Endothelial cell of umbilical vein (primary cell): ENCODE measurements at regions not wholly inside any gene's neighbourhood (a gene's known extent, or its start where the extent isn't known, plus 50 kb on each side); places are given as distances from the start of the nearest gene placed in this dataset.

Source experiments
- BruUV-seq: library from RNA; stranded (reverse); fragments of 400-500 nt; replicated peaks from 2 replicates; lab custom pipeline; 2021; lab: Mats Ljungman, UMichigan
- CTCF ChIA-PET: fragments of 300-600, 350-600 bp; sonication (Branson Sonifier 250); formaldehyde crosslinking; loops from one replicate; lab custom pipeline; 2021; ENCODE audit warnings: antibody characterized with exemption, inconsistent platforms; lab: Charles Lee
- POLR2A ChIA-PET: fragments of 300-600, 350-600 bp; sonication (Branson Sonifier 250); formaldehyde crosslinking; loops from one replicate; lab custom pipeline; 2021; ENCODE audit warnings: antibody characterized with exemption, inconsistent platforms; lab: Charles Lee
- DNase-seq: peaks from one replicate; pipeline ENCODE4 v3.0.0-alpha.2; 2011; ENCODE audit warnings: low read depth, low spot score
- FAIRE-seq: peaks from 2 replicates; lab custom pipeline; 2011; peaks lifted over from hg19 to GRCh38; lab: Jason Lieb, UNC
- H2AFZ ChIP-seq: 2 replicates; pipeline ENCODE4 v1.6.0; 2012; ENCODE audit warnings: low read depth, low read length, control low read depth, inconsistent platforms
- H3K27ac ChIP-seq: 2 replicates; pipeline ENCODE4 v1.5.1; 2011; ENCODE audit warnings: low read depth, mild to moderate bottlenecking, control low read depth, low read length, moderate library complexity; ENCODE audit not compliant: insufficient read depth
- H3K27me3 ChIP-seq, 2 experiments: 2 replicates each; pipeline versions ENCODE4 v1.6.0 to v1.6.1; 2011; ENCODE audit warnings: low read length in 2 of 2, mixed read lengths in 1 of 2; ENCODE audit not compliant: control insufficient read depth in 2 of 2, insufficient read depth in 2 of 2
- H3K36me3 ChIP-seq, 2 experiments: 2 replicates in 1 of 2; 3 replicates in 1 of 2; pipeline ENCODE4 v1.5.1; 2011; ENCODE audit warnings: low read length in 2 of 2, mild to moderate bottlenecking in 1 of 2, moderate library complexity in 1 of 2; ENCODE audit not compliant: control insufficient read depth in 2 of 2, insufficient read depth in 2 of 2; ENCODE audit errors: extremely low read depth in 1 of 2
- H3K4me1 ChIP-seq: 3 replicates; pipeline ENCODE4 v1.5.1; 2011; ENCODE audit warnings: mild to moderate bottlenecking, low read length; ENCODE audit not compliant: control insufficient read depth, insufficient read depth; ENCODE audit errors: extremely low read depth
- H3K4me2 ChIP-seq: 2 replicates; pipeline ENCODE4 v1.6.1; 2011; ENCODE audit warnings: low read length, control low read depth, mixed read lengths; ENCODE audit not compliant: insufficient read depth
- H3K4me3 ChIP-seq, 3 experiments: fragments of 200-600 bp in 1 of 3; sonication (generic), shearing (Covaris generic) in 1 of 3; replicated peaks in 1 of 3; 2 replicates each; pipeline ENCODE4 v1.5.1; 2011 to 2016; ENCODE audit warnings: control low read depth in 3 of 3, low read length in 3 of 3, mild to moderate bottlenecking in 2 of 3, inconsistent platforms in 1 of 3, low read depth in 1 of 3, moderate library complexity in 1 of 3; ENCODE audit not compliant: insufficient read depth in 1 of 3
- H3K79me2 ChIP-seq: 2 replicates; pipeline ENCODE4 v1.6.0; 2012; ENCODE audit warnings: low read length, inconsistent platforms; ENCODE audit not compliant: control insufficient read depth, insufficient read depth
- H3K9ac ChIP-seq: replicated peaks from 2 replicates; pipeline ENCODE3; 2011; ENCODE audit warnings: low read length, control low read depth; ENCODE audit not compliant: insufficient read depth; ENCODE audit errors: extremely low read depth
- H3K9me1 ChIP-seq: replicated peaks from 3 replicates; pipeline ENCODE4 v1.6.0; 2011; ENCODE audit warnings: mild to moderate bottlenecking, low read length; ENCODE audit not compliant: control insufficient read depth, insufficient read depth; ENCODE audit errors: extremely low read depth
- H3K9me3 ChIP-seq: replicated peaks from 2 replicates; pipeline ENCODE4 v1.5.1; 2012; ENCODE audit warnings: low read length, inconsistent platforms; ENCODE audit not compliant: control insufficient read depth, insufficient read depth
- H4K20me1 ChIP-seq: replicated peaks from 2 replicates; pipeline ENCODE3; 2011; ENCODE audit warnings: mild to moderate bottlenecking, low read length; ENCODE audit not compliant: control insufficient read depth, insufficient read depth; ENCODE audit errors: extremely low read depth
- CTCF ChIP-seq, 2 donors: IDR thresholded peaks; 1 replicate in 1 of 2; 2 replicates in 1 of 2; pipeline ENCODE4 v1.5.1; 2011; ENCODE audit warnings: low read length in 2 of 2, mild to moderate bottlenecking in 2 of 2, moderate library complexity in 2 of 2, control low read depth in 1 of 2, inconsistent platforms in 1 of 2, low read depth in 1 of 2; ENCODE audit not compliant: insufficient read depth in 1 of 2; ENCODE audit errors: extremely low read depth in 1 of 2
- EZH2 ChIP-seq: IDR thresholded peaks from 2 replicates; pipeline ENCODE4 v1.6.1; 2012; ENCODE audit warnings: borderline replicate concordance, low read depth, mild to moderate bottlenecking, moderate library complexity, low read length, inconsistent platforms; ENCODE audit not compliant: severe bottlenecking
- FOS ChIP-seq: IDR thresholded peaks from 2 replicates; pipeline ENCODE4 v1.6.1; 2011; ENCODE audit warnings: mild to moderate bottlenecking, low read length, moderate library complexity, borderline replicate concordance; ENCODE audit not compliant: insufficient read depth
- GATA2 ChIP-seq: IDR thresholded peaks from 2 replicates; pipeline ENCODE4 v1.7.0; 2011; ENCODE audit warnings: low read depth, mild to moderate bottlenecking, moderate library complexity, mixed read lengths, low read length; ENCODE audit not compliant: insufficient read length, insufficient read depth
- JUN ChIP-seq: IDR thresholded peaks from 2 replicates; pipeline ENCODE4 v1.6.1; 2011; ENCODE audit warnings: borderline replicate concordance, low read depth; ENCODE audit not compliant: insufficient read length, insufficient read depth
- MAX ChIP-seq: IDR thresholded peaks from 2 replicates; pipeline ENCODE4 v1.6.1; 2011; ENCODE audit not compliant: insufficient read depth, insufficient read length
- MYC ChIP-seq: IDR thresholded peaks from one replicate; pipeline ENCODE4 v1.6.1; 2011; ENCODE audit warnings: mild to moderate bottlenecking, low read depth, low read length
- POLR2A ChIP-seq: IDR thresholded peaks from 2 replicates; pipeline ENCODE4 v1.6.1; 2012; ENCODE audit warnings: low read depth, mild to moderate bottlenecking, control low read depth, low read length
- POLR2AphosphoS5 ChIP-seq: IDR thresholded peaks from 2 replicates; pipeline ENCODE4 v1.6.1; 2012; ENCODE audit warnings: low read depth, mild to moderate bottlenecking, control low read depth, low read length, moderate library complexity; ENCODE audit not compliant: insufficient read depth
- dilution Hi-C: fragments of 300-500 bp; cut with MboI; formaldehyde crosslinking; loops from one replicate; pipeline ENCODE4 v1.15.0; 2019; ENCODE audit warnings: low sequenced_read_pairs; ENCODE audit not compliant: extremely low pct_ligation_motif_present
- intact Hi-C: fragments of 100-400 bp; cut with micrococcal nuclease; formaldehyde crosslinking; loops from one replicate; pipeline ENCODE4 v1.10.0; 2022

GRCh38 chr16:26330654-26331053, 638.9 kb downstream of the HS3ST4 start:
- no peak overlapping the region for H3K9ac ChIP-seq
- ChIA-PET POLR2A (no interaction called here), CTCF (no interaction called here)
- H3K4me3 ChIP-seq, result no peak overlapping the region
- no peaks in the 10 kb centered on the region for H3K9me1 ChIP-seq
- DNase-seq (no peak), FAIRE-seq (no peak)
- intact Hi-C loops, result no loop called here
- H3K79me2 ChIP-seq, result no peaks in the 10 kb centered on the region
- dilution Hi-C loops, result no loop called here
- H3K36me3 ChIP-seq, result no peaks in the 10 kb centered on the region
- no peak for TF ChIP-seq EZH2
- TF ChIP-seq JUN, result no peak
- no peak for TF ChIP-seq FOS
- no peak for TF ChIP-seq POLR2AphosphoS5
- TF ChIP-seq GATA2, result no peak
- TF ChIP-seq MYC, result no peak
- TF ChIP-seq CTCF (IDR thresholded peaks at IDR 0.05; ENCODE audit: extremely low read depth in 1 of 2, insufficient read depth in 1 of 2, low read depth in 1 of 2, low read length in 2 of 2), result no peak
- TF ChIP-seq MAX, result no peak
- no peak for TF ChIP-seq POLR2A
- H2AFZ ChIP-seq, result no peak overlapping the region
- no peak overlapping the region for H3K4me2 ChIP-seq
- no peaks in the 10 kb centered on the region for H4K20me1 ChIP-seq
- H3K27ac ChIP-seq, result no peak overlapping the region
- H3K27me3 ChIP-seq, result no peaks in the 10 kb centered on the region
- no peaks in the 10 kb centered on the region for H3K4me1 ChIP-seq
- no peaks in the 10 kb centered on the region for H3K9me3 ChIP-seq
- no TSS peak for BruUV-seq
